ENCODE measurements at regions not wholly inside any gene's neighbourhood (a gene's known extent, or its start where the extent isn't known, plus 50 kb on each side); places are given as distances from the start of the nearest gene placed in this dataset.

- TF ChIP-seq POLR2A (IDR thresholded peaks at IDR 0.05; ENCODE audit: low read depth, low read length) (no peak), POLR2AphosphoS5 (IDR thresholded peaks at IDR 0.05; ENCODE audit: low read depth, low read length) (no peak), TAF1 (IDR thresholded peaks at IDR 0.05; ENCODE audit: low read depth, low read length) (no peak), SPI1 (IDR thresholded peaks at IDR 0.05; ENCODE audit: low read depth, low read length) (no peak), PAX5 (IDR thresholded peaks at IDR 0.05; ENCODE audit: insufficient read depth, low read length, severe bottlenecking) (no peak)
Observed at GRCh38 chr5:73303148-73304079, 130.4 kb downstream of the TMEM174 start.

Measured in GM12891 (cell line).